OCI-LY1 (cell line): ENCODE measurements at regions not wholly inside any gene's neighbourhood (a gene's known extent, or its start where the extent isn't known, plus 50 kb on each side); places are given as distances from the start of the nearest gene placed in this dataset.
"Not testable (repeated sequence)": the region's sequence is repeated elsewhere in the genome, so short reads cannot be mapped to it uniquely, and the experiment has no call there.

Experiments used
- CTCF ChIP-seq: fragments of 200-600 bp; sonication (generic), shearing (Covaris generic); IDR thresholded peaks from 2 replicates; pipeline ENCODE4 v1.5.1; 2017; ENCODE audit warnings: mild to moderate bottlenecking, antibody characterized with exemption, low read length, moderate library complexity, mixed read lengths
- EZH2 ChIP-seq: fragments of 200-600 bp; sonication (generic), shearing (Covaris generic); IDR thresholded peaks from 2 replicates; pipeline ENCODE4 v1.8.0; 2017; ENCODE audit warnings: borderline replicate concordance, mixed run types, mild to moderate bottlenecking, antibody characterized with exemption, low read length, moderate library complexity, mixed read lengths

DNA sequence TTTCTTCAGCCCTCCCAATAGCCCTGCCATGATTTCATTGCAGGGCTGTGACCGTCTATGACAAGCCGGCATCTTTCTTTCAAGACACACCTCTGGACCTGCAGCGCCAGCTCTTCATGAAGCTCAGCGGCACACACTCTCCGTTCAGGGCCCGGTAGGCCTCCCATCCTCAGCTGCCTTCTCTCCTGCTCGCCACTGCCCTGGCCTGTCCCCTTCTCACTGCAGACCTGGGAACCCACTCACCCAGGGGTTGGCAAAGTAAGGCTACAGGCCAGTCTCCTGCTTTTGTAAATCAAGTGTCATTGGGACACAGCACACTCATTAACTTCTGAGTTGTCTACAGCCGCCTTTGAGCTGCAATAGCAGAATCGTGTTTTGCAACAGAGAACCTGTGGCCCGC, 169.2 kb downstream of the ADRA2C start:
- TF ChIP-seq CTCF, EZH2: not testable (repeated sequence)
